Activated naive CD4-positive, alpha-beta T cell treated with Interleukin-2 at 50 U/mL for 16 hours (primary cell): ENCODE measurements at regions not wholly inside any gene's neighbourhood (a gene's known extent, or its start where the extent isn't known, plus 50 kb on each side); places are given as distances from the start of the nearest gene placed in this dataset.
"Not testable (repeated sequence)": the region's sequence is repeated elsewhere in the genome, so short reads cannot be mapped to it uniquely, and the experiment has no call there.

Source experiments
- DNase-seq: peaks from one replicate; pipeline ENCODE4 v3.0.0-alpha.2; 2020

GRCh38 chr1:120465900-120466299 lies 51.1 kb downstream of the NBPF8 start:
- DNase-seq, result not testable (repeated sequence)

DNA sequence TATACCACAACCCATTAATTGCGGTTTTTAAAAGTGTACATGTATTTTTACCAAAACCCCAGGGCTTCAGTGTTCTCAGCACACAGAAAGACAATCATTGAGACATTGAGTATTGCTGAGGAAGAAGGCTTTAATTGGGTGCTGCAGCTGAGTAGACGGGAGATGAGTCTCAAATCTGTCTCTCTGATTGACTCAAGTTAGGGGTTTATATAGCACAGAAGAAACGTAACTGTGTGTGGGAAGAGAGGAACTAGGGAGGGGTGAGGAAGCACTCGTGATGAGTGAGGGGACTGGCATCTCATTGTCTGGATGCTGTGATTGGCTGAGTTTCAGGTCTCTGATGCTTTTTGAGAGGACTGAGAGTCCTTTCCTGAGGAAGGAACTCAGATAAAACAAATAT lies 62.8 kb downstream of the NBPF8 start:
- DNase-seq, result not testable (repeated sequence)

DNA sequence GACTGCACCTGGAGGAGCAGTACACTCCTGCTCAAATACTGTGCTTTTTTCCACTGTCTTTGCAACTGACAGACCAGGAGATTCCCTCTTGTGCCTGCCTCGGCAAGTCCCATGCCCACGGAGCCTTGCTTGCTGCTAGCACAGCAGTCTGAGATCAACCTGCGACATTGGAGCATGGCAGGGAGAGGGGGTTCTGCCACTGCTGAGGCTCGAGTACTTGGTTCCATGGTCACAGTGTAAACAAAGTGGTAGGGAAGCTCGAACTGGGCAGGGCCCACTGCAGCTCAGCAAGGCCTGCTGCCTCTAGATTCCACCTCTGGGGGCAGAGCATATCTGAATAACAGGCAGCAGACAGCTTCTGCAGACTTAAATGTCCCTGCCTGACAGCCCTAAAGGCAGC lies 63.6 kb downstream of the NBPF8 start:
- DNase-seq, result not testable (repeated sequence)

DNA sequence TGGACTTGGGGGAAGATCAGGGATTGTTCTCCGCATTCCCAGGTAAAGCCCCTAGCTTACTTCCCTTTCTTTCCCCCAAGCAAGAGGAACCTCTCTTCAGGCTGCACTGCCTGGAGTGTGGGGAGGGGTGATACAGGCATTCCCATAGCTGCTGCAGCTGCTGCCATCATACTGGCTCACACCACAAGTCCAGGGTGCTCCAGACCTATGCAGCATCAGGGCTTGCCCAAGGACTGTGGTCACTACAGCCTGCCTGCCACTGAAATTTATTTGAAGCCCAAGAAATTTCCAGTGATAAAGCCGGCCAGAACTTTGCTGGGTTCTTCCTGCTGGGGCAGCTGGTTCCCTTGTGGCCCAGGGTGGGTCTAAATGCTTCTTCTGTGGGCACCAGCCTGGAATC lies 72.7 kb downstream of the NBPF8 start:
- not testable (repeated sequence) for DNase-seq

DNA sequence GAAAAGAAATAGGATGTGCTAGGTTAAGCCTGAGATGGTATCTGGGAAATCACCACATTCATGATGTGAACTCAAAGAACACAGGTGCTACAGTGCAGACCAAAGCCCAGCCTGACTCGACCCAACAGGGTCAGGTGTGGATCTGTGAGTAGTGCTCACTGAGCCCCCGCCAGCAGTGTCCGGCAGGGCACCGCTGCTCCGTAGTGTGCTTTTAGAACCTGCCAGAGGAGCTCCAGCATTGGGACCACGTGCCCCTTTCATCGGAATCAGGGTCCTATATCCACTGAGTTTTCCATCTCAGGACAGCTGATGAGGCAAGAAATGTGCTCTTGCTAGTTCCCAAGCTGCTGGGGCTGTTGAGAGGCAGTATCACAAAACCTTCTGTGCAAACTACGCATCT lies 74.4 kb downstream of the NBPF8 start:
- not testable (repeated sequence) for DNase-seq

GRCh38 chr1:120497145-120497544 lies 82.3 kb downstream of the NBPF8 start:
- not testable (repeated sequence) for DNase-seq

DNA sequence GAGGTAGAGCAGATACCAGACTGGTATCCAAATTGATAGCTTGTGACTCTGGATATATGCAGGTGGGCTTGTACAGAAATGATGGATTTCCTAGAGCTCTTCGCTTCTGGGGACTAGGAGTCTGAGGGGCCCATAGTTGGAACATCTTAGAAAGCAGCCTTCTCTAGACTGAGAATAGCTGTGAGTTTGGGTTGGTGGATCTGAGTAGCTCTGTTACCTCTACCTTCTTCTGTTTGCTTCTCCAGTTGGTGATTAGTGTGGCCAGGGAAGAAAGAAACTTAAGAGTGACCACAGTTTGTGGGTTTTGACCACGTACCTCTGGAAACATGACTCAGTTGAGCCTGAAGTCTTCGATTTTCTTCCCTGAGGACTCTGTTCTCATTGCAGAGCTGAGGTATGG lies 88.4 kb downstream of the NBPF8 start:
- not testable (repeated sequence) for DNase-seq

- DNase-seq, result not testable (repeated sequence)
Measured at GRCh38 chr1:120506352-120506751, 91.5 kb downstream of the NBPF8 start.

DNA sequence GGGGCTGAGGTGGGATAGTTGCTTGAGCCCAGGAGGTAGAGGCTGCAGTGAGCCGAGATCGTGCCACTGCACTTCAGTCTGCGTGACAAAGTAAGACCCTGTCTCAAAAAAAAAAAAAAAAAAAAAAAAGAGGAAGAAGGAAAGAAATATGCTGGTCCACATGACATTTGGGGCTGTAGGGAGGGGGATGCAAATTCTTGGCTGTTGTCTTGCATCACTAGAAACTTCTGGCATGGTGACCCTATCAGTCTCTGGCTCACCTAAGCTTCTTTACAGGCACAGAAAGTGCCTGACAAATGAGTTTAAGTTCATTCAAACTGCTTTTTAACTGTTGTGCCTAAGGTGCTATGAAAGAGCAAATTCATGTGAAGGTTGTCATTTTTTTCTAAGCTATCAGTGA lies 93.5 kb downstream of the NBPF8 start:
- DNase-seq, result not testable (repeated sequence)

DNA sequence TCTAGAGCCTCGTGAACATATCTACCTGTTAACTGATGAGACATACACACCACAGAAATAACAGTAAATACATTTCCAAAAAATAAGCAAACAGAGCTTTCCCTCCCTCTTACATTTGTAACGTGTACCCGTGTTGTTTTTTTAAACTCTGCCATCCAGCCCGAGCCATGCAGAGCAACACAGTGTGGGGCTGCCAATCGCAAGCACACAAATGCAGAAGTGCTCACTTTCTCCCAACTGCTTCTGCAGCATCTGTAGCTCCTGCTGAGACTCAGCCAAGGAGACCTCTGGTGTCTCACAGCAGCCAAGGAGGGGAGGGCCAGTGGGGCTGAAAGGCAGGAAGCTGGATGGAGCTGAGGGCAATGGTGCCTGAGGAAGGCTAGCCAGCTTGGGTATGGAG lies 94.4 kb downstream of the NBPF8 start:
- not testable (repeated sequence) for DNase-seq

DNA sequence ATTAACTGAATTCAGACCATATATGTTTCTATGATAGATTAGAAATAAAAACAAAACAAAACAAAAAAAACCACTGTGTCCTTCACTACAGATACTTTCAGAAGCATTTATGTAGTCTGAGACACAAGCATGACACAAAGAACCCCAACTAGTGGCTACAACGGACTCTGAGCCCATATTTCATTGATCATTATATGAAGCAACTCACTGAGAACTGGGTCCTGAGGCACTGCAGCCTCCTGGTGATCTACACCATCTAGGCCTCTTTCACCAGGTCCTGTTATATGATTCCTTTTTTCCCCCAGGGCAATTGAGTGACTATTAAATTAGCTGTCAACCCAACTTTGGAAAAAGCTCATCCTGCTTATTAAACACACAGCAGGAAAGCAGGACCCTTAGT lies 98.3 kb downstream of the NBPF8 start:
- DNase-seq, result not testable (repeated sequence)

DNA sequence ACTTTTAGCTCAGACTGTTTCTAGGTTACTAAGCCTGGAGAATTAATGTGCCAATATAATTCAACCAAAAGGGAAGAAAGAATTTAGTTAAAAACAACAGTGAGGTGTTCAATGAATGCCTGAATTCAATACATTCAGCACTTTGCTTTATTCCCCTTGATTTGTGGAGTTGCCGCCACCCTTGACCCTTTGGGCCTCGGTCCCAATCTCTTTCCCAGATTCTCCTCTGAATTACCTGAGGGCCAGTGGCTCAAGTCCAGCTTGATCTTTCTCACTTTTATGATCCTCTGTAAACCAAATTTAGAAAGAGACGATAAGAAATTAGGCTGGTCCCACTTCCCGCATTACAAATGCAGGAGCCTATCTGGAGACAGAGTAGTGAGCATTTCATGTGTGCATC lies 98.7 kb downstream of the NBPF8 start:
- not testable (repeated sequence) for DNase-seq

DNA sequence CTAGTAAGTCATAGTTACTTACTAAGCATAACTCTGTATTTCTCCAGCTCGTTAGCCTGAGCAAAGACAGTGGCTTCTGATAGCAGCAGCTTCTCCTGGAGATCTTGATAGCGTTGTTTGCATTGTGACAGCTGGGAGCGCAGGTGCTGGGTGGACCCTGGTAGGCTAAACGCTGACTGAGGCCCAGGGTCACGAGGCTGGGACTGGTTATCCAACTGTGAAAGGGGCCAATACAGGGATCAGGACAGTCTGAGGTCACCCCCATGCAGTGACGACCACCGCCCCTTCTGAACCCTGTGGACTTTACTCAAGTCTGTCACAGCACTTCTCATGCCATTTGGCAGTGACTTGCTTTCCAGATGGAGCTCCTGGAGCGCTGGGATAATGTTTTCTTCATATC lies 104.4 kb downstream of the NBPF8 start:
- not testable (repeated sequence) for DNase-seq

GRCh38 chr1:120524416-120524815 lies 109.6 kb downstream of the NBPF8 start:
- not testable (repeated sequence) for DNase-seq

- DNase-seq, result peak; percentile 16
Measured at GRCh38 chr1:120525386-120525785, 110.6 kb downstream of the NBPF8 start.

GRCh38 chr1:120529475-120530089 lies 114.7 kb downstream of the NBPF8 start:
- not testable (repeated sequence) for DNase-seq

DNA sequence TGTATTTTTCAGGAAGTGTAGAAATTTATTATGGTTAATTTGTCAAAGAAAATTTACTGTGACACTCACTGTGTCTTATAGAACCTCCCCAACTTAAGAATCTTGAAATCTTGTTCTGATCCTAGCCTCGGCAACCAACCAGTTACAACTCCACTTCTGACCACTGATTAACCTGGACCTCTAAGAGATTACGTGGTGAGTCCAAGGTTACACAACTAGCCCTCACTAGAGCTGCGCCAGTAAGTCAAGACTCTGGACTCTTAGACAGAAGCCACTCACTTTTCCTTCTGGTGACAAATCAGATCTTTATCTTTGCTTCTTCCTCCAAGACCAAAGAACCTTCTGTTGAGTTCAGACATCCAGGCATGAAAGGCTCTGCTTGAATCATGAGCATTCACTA lies 116.6 kb downstream of the NBPF8 start:
- DNase-seq, result not testable (repeated sequence)

DNA sequence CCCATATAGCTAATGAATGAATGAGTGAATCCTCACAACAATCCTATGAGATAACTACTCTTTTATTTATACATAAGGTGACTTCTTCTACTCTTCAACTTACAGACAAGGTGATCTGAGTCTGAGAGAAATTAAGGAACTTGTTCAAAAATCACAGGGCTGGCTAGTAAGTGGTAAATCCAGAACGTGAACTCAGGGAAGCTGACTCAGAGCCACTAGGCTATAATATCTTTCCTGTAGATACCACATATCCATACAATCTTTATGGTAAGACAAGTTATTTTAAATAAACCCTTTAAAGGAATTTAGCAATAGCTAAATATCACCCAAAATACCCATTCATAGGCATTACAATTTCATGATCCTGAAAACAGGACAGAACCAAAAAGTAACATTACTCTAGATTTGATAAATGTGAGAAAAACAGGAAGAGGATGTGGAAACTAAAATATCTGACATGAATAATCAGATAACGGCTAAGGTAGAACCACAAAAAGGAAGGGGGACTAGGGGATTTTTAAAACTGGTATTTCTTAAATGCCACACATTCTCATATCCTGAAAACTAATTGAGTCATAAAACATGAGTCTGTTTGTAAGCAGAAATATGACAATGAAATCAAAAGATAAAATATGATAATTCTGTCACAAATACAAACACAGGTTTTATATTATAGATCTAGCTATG lies 119.7 kb downstream of the NBPF8 start:
- not testable (repeated sequence) for DNase-seq

DNA sequence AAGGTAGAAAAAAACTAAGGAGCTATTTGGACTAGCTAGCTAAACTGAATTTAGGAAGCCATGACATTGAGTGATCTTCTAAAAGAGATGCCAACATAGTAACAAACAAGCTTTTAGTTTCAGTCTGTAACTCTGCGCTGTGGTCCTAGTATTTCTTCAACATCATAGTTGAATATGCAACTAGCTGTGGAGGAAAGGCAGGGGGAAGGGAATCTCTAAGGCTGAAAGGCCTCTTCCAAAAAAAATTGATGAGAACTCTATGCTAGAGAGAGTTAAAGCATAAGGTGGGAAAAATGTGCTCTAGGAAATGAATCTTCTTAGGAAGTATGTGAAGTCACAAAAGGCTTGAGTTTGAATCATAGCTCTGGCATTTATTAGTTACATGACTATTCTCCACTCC lies 120.2 kb downstream of the NBPF8 start:
- DNase-seq, result not testable (repeated sequence)

GRCh38 chr1:120541394-120541793 lies 126.6 kb downstream of the NBPF8 start:
- not testable (repeated sequence) for DNase-seq

DNA sequence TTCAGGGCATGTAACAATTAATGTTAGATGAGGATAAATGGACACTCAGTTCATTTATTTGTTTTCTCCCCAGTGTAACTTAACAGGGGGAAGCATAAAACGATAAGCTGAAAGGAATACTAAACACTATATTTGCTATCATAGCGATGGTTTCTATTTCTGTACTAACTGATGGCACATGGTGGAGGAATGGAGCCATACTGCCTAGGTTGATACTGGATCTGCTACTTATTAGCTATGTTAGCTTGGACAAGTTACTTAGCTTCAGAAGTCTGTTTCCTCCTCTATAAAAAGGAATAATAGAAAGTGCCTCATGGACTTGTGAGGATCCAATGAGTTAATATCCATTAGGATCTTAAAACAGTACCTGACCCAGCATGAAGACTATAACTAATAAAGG lies 127.5 kb downstream of the NBPF8 start:
- not testable (repeated sequence) for DNase-seq

GRCh38 chr1:120542940-120543339 lies 128.1 kb downstream of the NBPF8 start:
- not testable (repeated sequence) for DNase-seq

GRCh38 chr1:120544434-120544833 lies 129.6 kb downstream of the NBPF8 start:
- DNase-seq, result peak; percentile 87

DNA sequence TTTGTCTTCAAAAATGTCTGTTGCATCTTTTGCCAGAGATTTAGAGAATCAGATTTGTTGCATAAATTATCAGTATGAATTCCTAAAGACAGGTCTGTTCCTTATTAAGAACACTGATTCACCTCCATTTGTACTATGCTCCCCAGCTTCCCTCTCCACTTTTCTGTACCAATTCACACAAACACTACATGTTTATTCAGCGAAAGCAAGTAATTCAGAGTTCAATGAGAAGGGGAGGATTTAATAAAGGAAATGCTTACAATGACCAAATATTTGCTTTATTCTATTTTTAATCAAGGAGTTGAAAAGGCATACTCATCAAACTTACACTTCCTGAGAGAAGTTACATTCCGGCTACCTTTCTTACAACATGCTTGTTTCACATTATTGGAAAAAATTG lies 135.5 kb downstream of the NBPF8 start:
- not testable (repeated sequence) for DNase-seq

GRCh38 chr1:120552190-120552589 lies 137.4 kb downstream of the NBPF8 start:
- DNase-seq, result not testable (repeated sequence)
